A172 (cell line): ENCODE measurements at regions not wholly inside any gene's neighbourhood (a gene's known extent, or its start where the extent isn't known, plus 50 kb on each side); places are given as distances from the start of the nearest gene placed in this dataset.
A peak's percentile ranks its signal among the peaks of the same experiment; 100 is the strongest.

Experiments used
- DNase-seq: peaks from one replicate; pipeline ENCODE4 v3.0.0-alpha.2; 2015; ENCODE audit warnings: low spot score

DNA sequence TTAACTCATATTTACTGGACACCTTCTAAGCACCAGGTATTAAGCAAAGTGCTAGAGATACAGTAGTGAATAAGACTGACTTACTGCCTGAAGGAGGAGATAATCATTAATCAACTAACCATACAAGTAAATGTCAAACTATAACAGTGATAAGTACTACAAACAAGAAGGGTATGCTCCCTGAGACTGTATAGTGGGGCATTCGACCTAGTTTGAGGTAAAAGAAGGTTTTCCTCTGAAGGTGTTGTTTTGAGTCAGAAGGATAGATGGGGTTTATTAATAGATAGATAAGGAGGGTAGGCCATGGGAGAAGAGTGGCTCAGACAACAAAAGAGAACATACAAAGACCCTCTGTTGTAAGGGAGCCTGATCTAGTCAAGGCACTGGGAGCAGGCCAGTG, 105.4 kb downstream of the DDIT4L start:
- DNase-seq = no peak

DNA sequence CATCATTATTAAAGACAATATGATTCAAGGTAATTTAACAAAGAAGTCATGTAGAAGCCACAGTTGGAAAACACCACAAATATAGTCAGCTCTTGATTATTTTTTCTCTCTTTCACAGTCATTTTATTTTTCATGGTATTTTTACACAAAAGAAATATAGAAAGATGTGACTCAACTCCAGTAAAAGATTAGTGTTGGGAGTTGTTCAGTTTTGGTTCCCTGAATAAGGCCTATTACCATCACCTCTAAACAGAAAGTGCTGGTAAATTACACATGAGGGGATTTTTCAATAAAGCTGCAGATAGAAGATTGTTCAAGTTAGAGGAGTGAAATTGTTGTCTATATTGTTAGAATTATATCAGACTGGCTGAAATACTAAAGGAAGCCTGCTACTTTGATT, 107.0 kb downstream of the DDIT4L start:
- no peak for DNase-seq

DNA sequence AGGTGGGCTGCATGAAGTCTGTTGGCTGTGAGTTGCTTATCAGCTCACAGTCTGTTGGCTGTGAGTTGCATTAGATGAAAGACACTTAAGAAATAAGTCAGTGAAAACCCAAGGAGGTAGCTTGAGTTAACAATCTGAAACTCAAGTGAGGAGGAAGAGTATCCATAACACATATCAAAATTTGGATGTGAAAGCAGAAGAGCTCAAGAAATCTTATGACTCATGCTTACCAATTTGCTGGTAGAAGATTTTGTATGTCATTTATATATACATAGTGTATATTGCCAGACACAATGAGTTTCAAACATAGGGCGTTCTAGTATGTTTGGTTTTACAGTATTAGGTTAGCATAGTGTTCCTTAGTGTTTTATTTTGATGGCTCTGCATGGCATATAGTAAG, 107.4 kb downstream of the DDIT4L start:
- DNase-seq = no peak

DNA sequence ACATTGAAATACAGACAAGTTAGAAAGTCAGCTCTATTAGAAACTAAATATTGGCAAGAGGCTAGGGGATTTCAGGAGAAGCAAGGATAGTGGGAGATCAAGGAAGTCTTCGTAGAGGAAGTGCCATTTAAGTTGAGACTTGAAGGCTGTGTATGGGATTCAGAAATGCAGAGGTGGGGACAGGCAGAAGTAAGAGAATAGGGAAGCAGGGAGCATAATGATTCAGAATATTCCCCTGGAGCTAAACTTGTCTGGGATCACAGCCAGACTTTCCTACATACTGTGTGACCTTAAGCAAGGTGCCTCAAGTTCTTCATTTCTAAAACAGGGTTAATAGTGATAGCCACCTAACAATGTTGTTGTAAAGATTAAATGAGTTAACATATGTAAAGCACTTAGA, 108.8 kb downstream of the DDIT4L start:
- no peak for DNase-seq

DNA sequence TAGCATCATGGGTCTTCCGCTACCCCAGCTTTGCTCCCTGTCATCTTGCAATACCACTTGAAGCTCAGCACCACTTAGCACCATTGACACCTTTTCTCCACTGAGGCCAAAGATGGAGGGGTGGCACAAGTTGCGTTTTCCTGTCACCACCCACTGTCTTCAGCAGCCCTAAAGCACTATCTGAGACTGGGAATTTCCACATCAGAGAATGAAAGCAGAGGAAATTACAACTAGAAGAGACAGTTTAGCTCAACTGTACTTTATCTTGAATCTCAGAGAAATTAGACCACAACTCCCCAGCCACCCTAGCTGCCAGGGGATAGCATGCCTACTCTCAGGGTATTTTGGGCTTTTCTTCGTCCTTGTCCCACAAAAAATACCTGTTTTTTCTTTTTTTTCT, 111.0 kb downstream of the DDIT4L start:
- no peak for DNase-seq

DNA sequence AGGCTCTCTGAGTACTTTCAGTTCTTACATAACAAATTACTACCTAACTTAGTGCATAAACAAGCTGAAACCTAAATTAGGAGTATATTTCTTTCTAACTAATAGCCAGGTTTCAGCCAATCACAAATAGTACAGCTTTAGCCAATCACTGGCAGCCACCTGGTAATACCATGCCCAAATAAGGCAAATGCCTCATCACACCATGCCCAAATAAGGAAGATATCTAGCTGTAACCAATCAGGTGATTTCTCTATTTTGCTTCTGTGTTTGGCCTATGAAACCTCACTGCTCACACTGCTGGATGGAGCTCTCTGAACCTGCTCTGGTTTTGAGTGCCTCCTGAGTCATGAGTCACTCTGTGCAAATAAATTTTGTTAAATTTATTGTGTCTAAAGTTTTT, 113.5 kb downstream of the DDIT4L start:
- DNase-seq = peak; percentile 32

DNA sequence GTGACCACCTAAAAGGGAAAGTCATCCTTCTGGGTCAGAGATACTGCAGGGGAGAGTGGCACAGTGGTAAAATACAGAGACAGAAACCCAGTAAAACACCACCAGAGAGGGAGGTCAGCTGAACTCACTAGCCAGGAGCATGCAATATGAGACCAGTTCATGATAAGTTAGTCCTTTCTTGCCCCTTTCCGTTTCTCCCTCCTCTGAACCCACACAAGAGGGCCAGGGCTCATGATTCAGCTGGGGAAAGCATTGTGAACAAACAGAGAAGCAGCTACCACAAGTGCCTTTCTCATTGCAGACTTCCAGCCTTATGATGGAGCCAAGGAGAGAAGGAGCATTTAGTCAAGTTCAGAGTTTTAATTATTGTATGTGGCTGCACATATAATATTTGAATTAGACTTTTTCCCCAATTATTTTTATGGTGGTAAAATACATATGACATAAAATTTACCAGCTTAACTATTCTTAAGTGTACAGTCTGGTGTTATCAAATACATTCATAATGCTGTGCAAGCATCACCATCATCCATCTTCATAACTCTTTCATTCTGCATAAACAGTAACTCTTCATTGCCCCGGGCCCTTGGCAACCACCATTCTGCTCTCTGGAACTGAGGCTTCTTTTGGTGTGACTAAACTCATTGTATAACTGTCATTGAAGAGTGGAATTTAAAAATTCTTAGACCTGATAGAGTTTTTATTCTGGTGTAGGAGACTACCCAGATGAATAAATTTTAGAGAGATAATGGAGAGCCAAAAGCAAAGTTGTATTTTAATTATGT, 114.6 kb downstream of the DDIT4L start:
- DNase-seq = no peak

DNA sequence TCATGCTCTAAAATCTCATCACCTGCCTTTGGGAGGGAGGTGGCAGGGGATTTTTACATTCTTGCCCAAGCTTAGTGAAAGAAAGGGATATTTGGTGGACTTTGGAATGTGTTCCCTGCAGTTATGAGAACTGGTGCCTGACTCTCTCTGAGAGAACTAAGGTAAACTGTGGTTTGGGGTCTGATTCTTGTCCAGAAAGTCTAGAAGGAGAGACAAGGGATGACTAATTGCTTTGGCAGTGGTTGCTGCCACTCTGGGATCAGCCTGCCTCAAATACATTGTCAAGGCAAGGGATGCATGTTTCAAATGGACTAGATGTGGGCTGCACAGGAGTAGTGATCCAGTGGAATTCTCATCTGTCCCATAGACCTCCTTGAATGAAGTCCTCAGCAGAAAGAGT, 115.2 kb downstream of the DDIT4L start:
- DNase-seq = no peak

DNA sequence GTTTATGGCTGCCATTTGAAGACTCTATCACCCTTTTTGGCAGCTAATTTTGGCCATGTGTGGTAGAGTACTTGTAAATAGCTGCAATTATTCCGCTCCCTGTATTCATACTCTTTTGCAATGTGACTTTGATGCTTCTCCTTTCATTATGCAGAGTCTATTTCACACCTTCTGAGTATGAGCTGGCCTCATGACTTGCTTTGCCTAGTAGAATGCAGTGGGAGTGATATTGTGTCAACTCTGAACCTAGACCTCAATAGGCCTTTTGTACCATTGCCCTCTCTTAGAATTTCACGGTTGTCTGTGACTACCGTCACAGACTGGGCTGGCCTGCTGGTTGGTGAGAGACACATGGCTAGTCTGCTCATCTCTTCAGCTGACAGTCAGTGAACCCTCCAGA, 118.8 kb downstream of the DDIT4L start:
- no peak for DNase-seq

DNA sequence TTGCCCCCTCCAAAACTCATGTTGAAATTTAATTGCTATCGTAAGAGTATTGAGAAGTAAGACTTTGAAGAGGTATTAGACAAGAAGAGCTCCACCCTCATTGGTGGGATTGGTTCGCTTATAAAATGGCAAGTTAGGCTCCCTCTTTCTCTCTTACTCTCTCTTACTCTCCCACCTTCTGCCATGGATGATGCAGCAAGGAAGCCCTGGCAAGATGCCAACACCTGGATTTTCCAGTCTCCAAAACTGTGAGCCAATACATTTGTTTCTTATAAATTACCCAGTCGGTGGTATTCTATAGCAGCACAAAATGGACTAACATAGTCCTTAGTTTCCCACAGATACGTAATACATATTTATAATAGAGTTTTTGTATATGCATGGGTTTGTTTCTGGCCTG, 119.4 kb downstream of the DDIT4L start:
- no peak for DNase-seq

DNA sequence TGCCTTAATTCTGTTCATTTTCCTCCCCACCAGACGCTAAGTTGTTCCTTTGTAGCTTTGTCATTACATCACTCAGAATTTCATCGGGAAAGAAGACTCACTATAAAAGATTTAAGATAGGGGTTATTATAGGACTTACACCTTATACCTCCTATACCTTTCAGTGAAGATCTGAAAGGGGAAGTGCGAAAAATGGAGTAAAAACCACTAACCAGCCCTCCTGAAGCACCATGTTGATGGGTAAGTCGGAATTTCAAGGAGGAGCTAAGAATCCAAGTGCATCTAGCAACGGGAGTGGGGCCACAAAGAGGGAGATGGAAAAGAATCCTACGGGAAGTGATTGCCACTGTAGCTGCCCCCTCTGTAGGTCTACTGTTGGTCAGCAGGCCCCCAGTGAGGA, 119.1 kb upstream of the H2AZ1 start:
- DNase-seq = no peak

DNA sequence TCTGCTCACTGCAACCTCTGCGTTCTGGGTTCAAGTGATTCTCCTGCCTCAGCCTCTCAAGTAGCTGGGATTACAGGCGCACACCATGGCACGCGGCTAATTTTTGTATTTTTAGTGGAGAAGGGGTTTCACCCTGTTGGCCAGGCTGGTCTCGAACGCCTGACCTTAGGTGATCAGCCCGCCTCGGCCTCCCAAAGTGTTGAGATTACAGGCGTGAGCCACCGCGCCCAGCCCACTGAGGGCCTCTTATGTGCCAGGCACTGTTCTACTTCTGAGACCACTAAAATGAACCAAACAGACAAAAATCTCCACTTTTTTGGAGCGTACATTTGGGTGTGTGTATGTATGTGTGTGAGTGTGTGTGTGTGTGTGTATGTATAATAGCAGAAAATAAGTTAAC, 117.2 kb upstream of the H2AZ1 start:
- no peak for DNase-seq

DNA sequence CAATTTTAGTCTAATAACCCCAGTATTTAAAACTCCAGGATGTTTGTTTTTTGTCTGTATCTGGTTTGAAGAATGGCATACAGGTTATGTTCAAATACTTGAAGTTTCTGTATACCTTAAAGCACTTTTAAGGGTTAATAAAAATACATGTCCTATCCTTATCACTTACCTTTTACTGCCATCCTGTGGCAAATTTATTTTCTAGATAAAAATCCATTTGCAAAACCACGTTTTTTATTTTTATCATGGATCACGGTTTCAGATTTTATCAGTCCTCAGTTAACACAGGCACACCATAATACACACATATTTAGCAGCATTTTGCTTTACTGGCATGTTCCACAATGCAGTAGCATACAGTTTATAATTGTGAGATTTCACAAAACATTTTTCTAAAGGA, 113.3 kb upstream of the H2AZ1 start:
- DNase-seq = no peak

DNA sequence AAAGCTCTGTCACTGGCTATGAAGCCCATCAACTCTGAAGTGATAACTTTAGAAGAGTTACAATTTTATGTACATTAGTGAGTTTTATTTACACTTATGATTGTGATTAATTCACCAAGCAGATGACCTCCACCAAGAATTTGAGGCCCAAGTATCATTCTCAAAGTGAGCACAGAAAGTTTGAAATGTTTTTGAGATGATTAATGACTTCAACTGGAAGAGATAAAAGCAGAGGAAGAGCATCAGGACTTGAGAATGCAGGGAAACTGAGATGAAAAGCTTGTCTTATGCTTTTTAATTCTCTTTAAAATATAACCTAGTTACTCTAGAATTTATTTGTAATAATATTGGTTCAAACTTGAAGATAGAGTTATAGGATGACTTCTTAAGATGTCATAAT, 112.8 kb upstream of the H2AZ1 start:
- no peak for DNase-seq

DNA sequence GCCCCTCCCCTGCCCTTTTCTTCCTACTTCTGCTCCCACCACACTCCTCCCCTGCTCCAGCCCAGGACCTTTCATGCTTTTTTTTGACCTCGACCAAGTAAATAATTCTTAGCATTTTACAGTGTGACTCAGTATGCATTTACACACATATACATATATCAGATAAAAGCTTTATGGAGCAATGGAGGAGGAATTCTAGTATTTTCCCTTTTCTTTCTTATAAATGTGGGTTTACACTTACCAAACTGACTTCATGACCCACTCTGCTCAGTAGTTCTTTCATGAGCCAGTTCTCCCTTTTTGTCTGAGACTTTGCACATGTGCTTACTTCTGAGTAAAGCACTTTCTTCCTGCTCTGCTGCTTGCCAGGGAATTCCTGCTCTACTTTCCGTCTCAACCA, 111.8 kb upstream of the H2AZ1 start:
- no peak for DNase-seq

DNA sequence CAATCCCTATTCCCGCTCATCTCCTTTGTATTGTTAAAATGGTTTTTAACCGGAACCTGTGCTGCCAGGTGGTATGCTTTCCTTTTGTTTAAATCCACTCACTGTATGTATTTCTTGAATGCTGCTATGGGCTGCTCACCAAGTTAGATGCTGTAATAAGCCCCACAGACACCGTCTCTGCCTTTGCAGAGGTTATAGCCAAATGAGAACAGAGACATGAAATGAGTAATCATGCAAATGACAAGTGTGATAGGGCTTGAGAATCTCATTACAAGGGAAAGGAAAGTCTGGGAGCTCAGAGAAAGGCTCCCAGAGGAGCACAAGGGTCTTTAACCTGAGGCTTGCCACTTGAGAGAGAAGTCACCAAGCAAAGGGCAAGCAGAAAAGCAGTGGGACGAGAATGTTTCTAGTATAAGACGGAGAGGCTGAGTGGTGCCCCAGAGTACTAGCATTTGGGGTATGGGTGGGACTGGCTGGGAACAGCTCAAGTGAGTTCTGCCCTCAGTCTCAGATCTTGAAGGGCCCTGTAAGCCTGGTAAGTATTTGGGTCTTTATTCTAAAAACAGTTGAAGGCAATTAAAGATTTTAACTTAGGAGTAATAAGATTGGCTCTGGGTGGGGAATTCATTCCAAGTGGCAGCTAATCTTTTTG, 110.8 kb upstream of the H2AZ1 start:
- DNase-seq = no peak

DNA sequence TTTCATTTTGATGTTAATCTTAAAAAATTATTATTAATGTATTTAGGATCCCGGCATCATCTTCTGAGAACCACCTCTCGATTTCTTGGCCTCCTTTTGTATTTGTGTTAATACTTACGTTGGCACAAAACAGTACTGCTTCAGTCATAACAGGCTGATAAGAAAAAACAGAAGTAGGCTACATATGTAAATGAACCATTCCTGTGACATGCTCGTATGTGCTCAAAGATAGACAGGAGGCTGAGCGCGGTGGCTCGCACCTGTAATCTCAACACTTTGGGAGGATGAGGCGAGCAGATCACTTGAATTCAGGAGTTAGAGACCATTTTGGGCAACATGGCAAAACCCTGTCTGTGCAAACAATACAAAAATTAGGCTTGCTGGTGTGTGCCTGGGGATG, 109.4 kb upstream of the H2AZ1 start:
- no peak for DNase-seq

DNA sequence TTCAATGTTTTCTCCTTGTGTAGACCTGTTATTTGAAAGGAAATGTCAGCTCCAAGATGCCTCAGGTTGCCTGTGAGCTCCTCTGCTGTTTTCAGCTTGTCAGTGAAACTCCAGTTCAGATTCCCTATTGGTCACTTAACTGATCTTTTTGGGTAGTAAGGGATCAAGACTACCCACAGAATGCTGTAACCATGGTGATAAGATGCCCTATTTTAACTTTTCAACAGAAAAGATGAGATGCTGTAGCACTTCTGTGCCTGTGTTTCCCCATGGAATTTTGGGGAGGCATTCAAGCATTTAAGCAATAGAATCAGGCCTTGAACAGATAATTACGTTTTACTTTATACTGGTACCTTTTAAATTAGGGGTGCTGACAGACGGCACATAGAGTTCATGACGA, 106.6 kb upstream of the H2AZ1 start:
- DNase-seq = no peak

DNA sequence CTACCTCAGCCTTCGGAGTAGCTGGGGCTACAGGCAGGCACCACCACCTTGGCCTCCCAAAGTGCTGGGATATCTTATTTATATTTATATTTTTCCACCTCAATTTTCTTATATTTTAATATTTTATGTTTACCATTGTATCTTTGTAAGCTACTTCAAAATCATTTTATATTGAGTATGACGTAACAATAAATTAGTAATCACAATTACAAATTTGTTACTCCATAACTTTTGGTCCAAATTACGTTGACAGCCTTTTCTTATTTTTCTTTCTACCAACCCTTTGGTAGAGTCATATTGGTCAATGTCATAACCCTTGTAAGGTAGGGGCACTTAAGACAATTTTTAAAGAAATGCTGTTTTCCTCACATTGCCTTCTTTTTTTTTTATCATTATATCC, 104.0 kb upstream of the H2AZ1 start:
- no peak for DNase-seq

DNA sequence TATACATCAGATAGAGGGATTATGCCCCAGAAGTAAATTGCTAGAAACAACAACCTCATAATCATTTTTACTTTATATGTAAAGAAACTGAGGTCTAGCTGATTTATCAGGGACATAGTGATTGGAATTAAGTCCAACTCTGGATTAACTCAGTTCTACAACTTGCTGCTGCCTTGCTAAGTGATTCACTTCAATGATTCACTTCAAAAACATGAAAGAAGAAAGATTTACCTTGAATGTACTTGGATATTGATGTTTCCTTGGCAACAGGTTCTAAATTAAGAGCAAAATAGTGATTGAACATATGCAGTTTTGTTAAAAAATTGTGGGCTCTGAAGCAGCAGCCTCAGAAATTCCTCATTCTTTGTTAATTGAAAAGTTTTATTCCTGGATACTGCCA, 99.8 kb upstream of the H2AZ1 start:
- no peak for DNase-seq

DNA sequence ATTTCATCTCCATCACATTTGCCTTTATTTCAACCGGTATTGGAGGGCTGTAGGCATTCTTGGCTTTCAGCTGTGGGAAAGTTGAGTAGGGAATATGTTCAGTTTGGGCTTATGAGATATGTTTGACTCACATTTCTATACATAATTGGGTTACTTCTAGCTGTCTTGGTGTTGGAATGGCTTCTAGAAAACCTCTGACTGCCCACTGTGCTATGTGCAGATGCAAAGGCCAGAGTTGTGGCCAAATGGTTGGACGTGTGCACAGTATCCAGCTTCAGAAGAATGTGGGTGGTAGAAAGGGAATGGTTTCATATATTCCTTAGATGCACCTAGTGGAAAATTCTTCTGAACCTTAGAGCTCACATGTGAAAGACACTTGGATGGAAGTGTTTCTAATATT, 92.6 kb upstream of the H2AZ1 start:
- no peak for DNase-seq

DNA sequence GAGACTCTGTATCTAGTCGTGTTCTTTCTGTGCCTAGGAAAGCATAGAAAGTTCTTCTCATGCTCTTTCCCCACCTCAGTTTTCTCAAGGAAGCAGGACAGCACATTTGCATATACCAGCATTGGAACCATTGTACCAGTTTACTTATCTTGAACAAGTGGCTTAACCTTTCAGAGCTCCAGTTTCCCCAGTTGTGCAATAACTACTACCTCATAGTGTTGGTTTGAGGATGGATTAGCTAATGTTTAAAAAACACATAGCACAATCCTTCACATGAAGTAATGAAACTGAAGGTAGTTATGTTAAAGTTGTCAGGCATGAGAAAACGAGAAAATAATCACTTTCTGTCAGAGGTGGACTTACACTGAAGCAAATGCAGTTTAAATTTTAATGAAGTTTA, 92.2 kb upstream of the H2AZ1 start:
- no peak for DNase-seq

DNA sequence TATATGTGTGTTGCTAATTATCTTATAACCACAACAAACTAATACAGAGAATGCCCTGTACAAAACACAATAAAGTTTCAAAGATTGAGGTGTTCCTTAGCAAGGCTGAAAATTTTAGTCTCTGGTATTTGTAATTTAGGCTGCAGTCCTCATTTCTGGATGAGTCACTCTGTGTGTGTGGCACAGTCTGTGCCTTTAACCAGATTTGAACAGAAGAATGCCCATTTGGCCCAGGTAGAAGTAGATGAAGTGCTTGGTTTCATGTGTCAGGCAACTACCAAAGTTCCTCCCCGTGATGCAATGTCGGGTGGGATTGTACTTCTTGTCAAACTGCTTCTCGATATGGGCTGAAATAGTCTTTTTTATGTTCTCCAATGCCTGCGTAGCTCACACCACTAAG, 91.6 kb upstream of the H2AZ1 start:
- DNase-seq = no peak
